NCI-H446 treated with DMSO at 0.1 percent for 48 hours (cell line): ENCODE measurements at regions not wholly inside any gene's neighbourhood (a gene's known extent, or its start where the extent isn't known, plus 50 kb on each side); places are given as distances from the start of the nearest gene placed in this dataset.
"Not testable (repeated sequence)": the region's sequence is repeated elsewhere in the genome, so short reads cannot be mapped to it uniquely, and the experiment has no call there.

Experiments used
- DNase-seq: peaks from one replicate; lab custom pipeline; 2025; lab: John Stamatoyannopoulos, UW

GRCh38 chr1:228824366-228824765 is 89.1 kb downstream of the RHOU start:
- no peak for DNase-seq

- no peak for DNase-seq
Measured at GRCh38 chr1:228825041-228825440, 89.8 kb downstream of the RHOU start.

GRCh38 chr1:228825840-228826484 is 90.7 kb downstream of the RHOU start:
- no peak for DNase-seq

- no peak for DNase-seq
Measured at GRCh38 chr1:228827019-228827418, 91.7 kb downstream of the RHOU start.

- DNase-seq, result no peak
Measured at GRCh38 chr1:228828151-228828550, 92.9 kb downstream of the RHOU start.

GRCh38 chr1:228830185-228830953 is 95.1 kb downstream of the RHOU start:
- peak; percentile 76 for DNase-seq

GRCh38 chr1:228830954-228831481 is 95.7 kb downstream of the RHOU start:
- DNase-seq, result no peak

GRCh38 chr1:228833911-228834688 is 98.8 kb downstream of the RHOU start:
- no peak for DNase-seq

GRCh38 chr1:228835456-228835855 is 100.2 kb downstream of the RHOU start:
- no peak for DNase-seq

GRCh38 chr1:228835911-228836310 is 100.6 kb downstream of the RHOU start:
- DNase-seq, result no peak

- DNase-seq, result no peak
Measured at GRCh38 chr1:228836427-228836826, 101.1 kb downstream of the RHOU start.

- DNase-seq, result no peak
Measured at GRCh38 chr1:228837032-228837431, 101.8 kb downstream of the RHOU start.

- no peak for DNase-seq
Measured at GRCh38 chr1:228837817-228838716, 102.8 kb downstream of the RHOU start.

- no peak for DNase-seq
Measured at GRCh38 chr1:228838717-228839500, 103.6 kb downstream of the RHOU start.

- DNase-seq, result no peak
Measured at GRCh38 chr1:228839656-228840055, 104.4 kb downstream of the RHOU start.

- DNase-seq, result peak; percentile 35
Measured at GRCh38 chr1:228841632-228842031, 106.4 kb downstream of the RHOU start.

GRCh38 chr1:228842094-228842775 is 107.0 kb downstream of the RHOU start:
- DNase-seq, result peak; percentile 43

GRCh38 chr1:228845101-228845500 is 109.8 kb downstream of the RHOU start:
- DNase-seq, result no peak

GRCh38 chr1:228846952-228847351 is 111.7 kb downstream of the RHOU start:
- DNase-seq, result no peak

- DNase-seq, result not testable (repeated sequence)
Measured at GRCh38 chr1:228847451-228847850, 112.2 kb downstream of the RHOU start.
